ENCODE measurements at regions not wholly inside any gene's neighbourhood (a gene's known extent, or its start where the extent isn't known, plus 50 kb on each side); places are given as distances from the start of the nearest gene placed in this dataset.
"Not testable (repeated sequence)": the region's sequence is repeated elsewhere in the genome, so short reads cannot be mapped to it uniquely, and the experiment has no call there.

DNA sequence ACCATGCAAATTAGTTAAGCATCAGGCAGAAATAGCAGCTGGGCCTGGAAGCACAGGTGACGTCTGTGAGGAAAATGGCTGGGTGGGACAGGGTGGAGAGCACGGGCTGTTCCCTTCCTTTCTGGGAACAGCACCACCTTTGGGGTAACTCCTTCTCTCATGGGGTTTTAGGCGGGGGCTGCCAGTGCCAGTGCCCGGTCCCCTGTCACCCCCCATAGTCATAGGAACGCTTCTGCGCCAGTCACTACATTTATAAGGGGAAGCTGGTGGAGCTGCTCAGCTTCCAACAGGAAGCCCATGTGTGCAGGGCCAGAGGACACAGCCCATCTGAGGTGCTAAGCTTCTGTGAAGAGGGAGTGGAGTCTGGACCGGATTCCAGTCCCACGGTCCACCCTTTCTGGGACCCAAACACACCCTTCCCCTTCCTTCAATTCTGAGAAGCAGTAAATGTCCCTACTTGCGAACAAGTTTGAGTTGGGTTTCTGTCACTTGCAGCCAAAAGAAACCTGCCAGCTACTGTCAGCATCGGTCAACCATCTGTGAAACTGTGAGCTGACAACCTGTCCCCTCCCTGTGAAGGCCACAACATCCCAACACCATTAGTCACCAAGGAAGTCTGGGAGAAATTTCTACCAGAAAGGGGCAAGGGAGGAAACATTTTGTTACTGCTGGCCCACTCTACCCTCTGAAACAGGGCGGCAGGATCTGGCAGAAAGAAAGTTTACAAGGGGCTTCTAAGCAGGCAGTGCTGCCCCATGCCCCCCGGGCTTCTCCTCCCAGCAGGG is 86.0 kb upstream of the AMZ2 start:
- Histone ChIP-seq H3K4me2 (ENCODE audit: insufficient read depth, insufficient read length, low read length) (no peak overlapping the region), H3K23me2 (ENCODE audit: insufficient read length, low read depth, low read length, poor library complexity, severe bottlenecking) (no peaks in the 10 kb centered on the region), H3K4me1 (ENCODE audit: insufficient read depth, low read length) (no peaks in the 10 kb centered on the region), H3K79me2 (ENCODE audit: insufficient read depth, low read length) (no peaks in the 10 kb centered on the region), H4K8ac (replicated peaks; ENCODE audit: insufficient read length, low read depth, low read length) (no peak overlapping the region), H2BK15ac (ENCODE audit: low read depth, low read length) (no peak overlapping the region), H2BK20ac (ENCODE audit: low read depth, low read length, poor library complexity, severe bottlenecking) (no peak overlapping the region), H2BK120ac (ENCODE audit: low read depth, low read length, poor library complexity, severe bottlenecking) (no peak overlapping the region), H3T11ph (ENCODE audit: low read length) (no peak overlapping the region), H3K56ac (ENCODE audit: insufficient read length, low read depth, low read length) (no peak overlapping the region), H3K23ac (ENCODE audit: insufficient read length, low read depth, low read length) (no peak overlapping the region), H3K14ac (ENCODE audit: insufficient read depth, low read length) (no peak overlapping the region), H3K27ac (ENCODE audit: insufficient read length, low read depth, low read length) (no peak overlapping the region), H3K18ac (ENCODE audit: insufficient read length, low read depth, low read length) (no peak overlapping the region), H3K4ac (ENCODE audit: low read depth, low read length) (no peak overlapping the region), H4K20me1 (ENCODE audit: control insufficient read depth, insufficient read depth, insufficient read length) (no peaks in the 10 kb centered on the region), H4K5ac (ENCODE audit: insufficient read length, low read depth, low read length) (no peak overlapping the region), H3K79me1 (ENCODE audit: insufficient read depth, low read depth, low read length, poor library complexity, severe bottlenecking) (no peaks in the 10 kb centered on the region), H3K9ac (ENCODE audit: extremely low read depth, insufficient read length, low read length) (no peak overlapping the region), H3K9me3 (ENCODE audit: control insufficient read depth, low read depth, low read length) (no peaks in the 10 kb centered on the region), H3K27me3 (ENCODE audit: insufficient read depth, low read length) (no peaks in the 10 kb centered on the region), H2AFZ (ENCODE audit: low read length) (no peak overlapping the region), H2BK5ac (ENCODE audit: insufficient read length, low read length) (no peak overlapping the region), H4K91ac (ENCODE audit: insufficient read length, low read depth, low read length) (no peak overlapping the region), H2AK5ac (ENCODE audit: insufficient read length, low read length) (no peak overlapping the region), H2BK12ac (ENCODE audit: insufficient read length, low read depth, low read length) (no peak overlapping the region)
- Mint-ChIP-seq H3K27me3 (ENCODE audit: low read depth) (peaks cover 3% of the 10 kb centered on the region; the same call in 1 of the 2 replicates), H3K36me3 (ENCODE audit: insufficient read depth in 1 of 3, low read depth in 3 of 3) (no peaks in the 10 kb centered on the region), H3K4me1 (no peaks in the 10 kb centered on the region), H3K9me3 (no peaks in the 10 kb centered on the region), H3K4me3 (no peak overlapping the region), H3K27ac (no peak overlapping the region; a peak in 1 of 7 replicates)
- no peak for DNase-seq
- WGBS (ENCODE audit: extremely low coverage, insufficient read length, low lambda C conversion rate) = no CpG with 5 or more reads among the region's 12 CpGs
- TF ChIP-seq, protein P1, sequence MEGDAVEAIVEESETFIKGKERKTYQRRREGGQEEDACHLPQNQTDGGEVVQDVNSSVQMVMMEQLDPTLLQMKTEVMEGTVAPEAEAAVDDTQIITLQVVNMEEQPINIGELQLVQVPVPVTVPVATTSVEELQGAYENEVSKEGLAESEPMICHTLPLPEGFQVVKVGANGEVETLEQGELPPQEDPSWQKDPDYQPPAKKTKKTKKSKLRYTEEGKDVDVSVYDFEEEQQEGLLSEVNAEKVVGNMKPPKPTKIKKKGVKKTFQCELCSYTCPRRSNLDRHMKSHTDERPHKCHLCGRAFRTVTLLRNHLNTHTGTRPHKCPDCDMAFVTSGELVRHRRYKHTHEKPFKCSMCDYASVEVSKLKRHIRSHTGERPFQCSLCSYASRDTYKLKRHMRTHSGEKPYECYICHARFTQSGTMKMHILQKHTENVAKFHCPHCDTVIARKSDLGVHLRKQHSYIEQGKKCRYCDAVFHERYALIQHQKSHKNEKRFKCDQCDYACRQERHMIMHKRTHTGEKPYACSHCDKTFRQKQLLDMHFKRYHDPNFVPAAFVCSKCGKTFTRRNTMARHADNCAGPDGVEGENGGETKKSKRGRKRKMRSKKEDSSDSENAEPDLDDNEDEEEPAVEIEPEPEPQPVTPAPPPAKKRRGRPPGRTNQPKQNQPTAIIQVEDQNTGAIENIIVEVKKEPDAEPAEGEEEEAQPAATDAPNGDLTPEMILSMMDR (conservative IDR thresholded peaks at IDR 0.05) = no peak

DNA sequence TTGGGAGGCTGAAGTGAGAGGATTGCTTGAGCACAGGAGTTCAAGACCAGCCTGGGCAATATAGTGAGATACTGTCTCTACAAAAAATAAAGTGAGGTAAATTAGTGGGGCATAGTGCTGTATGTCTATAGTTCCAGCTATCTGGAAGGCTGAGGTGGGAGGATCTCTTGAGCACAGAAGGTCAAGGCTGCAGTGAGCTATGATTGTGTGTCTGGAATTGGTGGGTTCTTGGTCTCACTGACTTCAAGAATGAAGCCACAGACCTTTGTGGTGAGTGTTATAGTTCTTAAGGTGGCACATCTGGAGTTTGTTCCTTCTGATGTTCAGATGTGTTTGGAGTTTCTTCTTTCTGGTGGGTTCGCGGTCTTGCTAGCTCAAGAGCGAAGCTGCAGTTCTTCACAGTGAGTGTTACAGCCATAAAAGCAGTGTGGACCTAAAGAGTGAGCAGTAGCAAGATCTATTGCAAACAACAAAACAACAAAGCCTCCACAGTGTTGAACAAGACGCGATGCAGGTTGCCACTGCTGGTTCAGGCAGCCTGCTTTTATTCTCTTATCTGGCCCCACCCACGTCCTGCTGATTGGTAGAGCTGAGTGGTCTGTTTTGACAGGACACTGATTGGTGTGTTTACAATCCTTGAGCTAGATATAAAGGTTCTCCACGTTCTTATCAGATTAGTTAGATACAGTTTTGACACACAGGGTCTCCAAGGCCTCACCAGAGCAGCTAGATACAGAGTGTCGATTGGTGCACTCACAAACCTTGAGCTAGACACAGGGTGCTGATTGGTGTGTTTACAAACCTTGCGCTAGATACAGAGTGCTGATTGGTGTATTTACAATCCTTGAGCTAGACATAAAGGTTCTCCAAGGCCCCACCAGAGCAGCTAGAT is 79.3 kb upstream of the AMZ2 start:
- not testable (repeated sequence) for H3K23ac ChIP-seq (ENCODE audit: insufficient read length, low read depth, low read length); H3K36me3 Mint-ChIP-seq (ENCODE audit: insufficient read depth in 1 of 3, low read depth in 3 of 3); H3K9me3 Mint-ChIP-seq; H3K9me3 ChIP-seq (ENCODE audit: control insufficient read depth, low read depth, low read length); H3K4ac ChIP-seq (ENCODE audit: low read depth, low read length); H3K27ac ChIP-seq (ENCODE audit: insufficient read length, low read depth, low read length); H2BK5ac ChIP-seq (ENCODE audit: insufficient read length, low read length); H3K4me2 ChIP-seq (ENCODE audit: insufficient read depth, insufficient read length, low read length); H3K4me3 Mint-ChIP-seq; H3K23me2 ChIP-seq (ENCODE audit: insufficient read length, low read depth, low read length, poor library complexity, severe bottlenecking); H3K79me1 ChIP-seq (ENCODE audit: insufficient read depth, low read depth, low read length, poor library complexity, severe bottlenecking); H4K20me1 ChIP-seq (ENCODE audit: control insufficient read depth, insufficient read depth, insufficient read length); H3K79me2 ChIP-seq (ENCODE audit: insufficient read depth, low read length); H2BK20ac ChIP-seq (ENCODE audit: low read depth, low read length, poor library complexity, severe bottlenecking); H2AK5ac ChIP-seq (ENCODE audit: insufficient read length, low read length); H2BK15ac ChIP-seq (ENCODE audit: low read depth, low read length); H4K8ac ChIP-seq (replicated peaks; ENCODE audit: insufficient read length, low read depth, low read length); H4K5ac ChIP-seq (ENCODE audit: insufficient read length, low read depth, low read length); H2BK120ac ChIP-seq (ENCODE audit: low read depth, low read length, poor library complexity, severe bottlenecking); H3K4me1 ChIP-seq (ENCODE audit: insufficient read depth, low read length); H3K56ac ChIP-seq (ENCODE audit: insufficient read length, low read depth, low read length); H3K27me3 Mint-ChIP-seq (ENCODE audit: low read depth); DNase-seq; H3K27me3 ChIP-seq (ENCODE audit: insufficient read depth, low read length); H2BK12ac ChIP-seq (ENCODE audit: insufficient read length, low read depth, low read length); H3T11ph ChIP-seq (ENCODE audit: low read length); H2AFZ ChIP-seq (ENCODE audit: low read length); H3K18ac ChIP-seq (ENCODE audit: insufficient read length, low read depth, low read length); H3K9ac ChIP-seq (ENCODE audit: extremely low read depth, insufficient read length, low read length); H3K27ac Mint-ChIP-seq; H3K14ac ChIP-seq (ENCODE audit: insufficient read depth, low read length); H3K4me1 Mint-ChIP-seq; H4K91ac ChIP-seq (ENCODE audit: insufficient read length, low read depth, low read length)
- WGBS (ENCODE audit: extremely low coverage, insufficient read length, low lambda C conversion rate) = no CpG with 5 or more reads among the region's 9 CpGs

All from H9 (cell line).